ENCODE measurements at regions not wholly inside any gene's neighbourhood (a gene's known extent, or its start where the extent isn't known, plus 50 kb on each side); places are given as distances from the start of the nearest gene placed in this dataset.

DNA sequence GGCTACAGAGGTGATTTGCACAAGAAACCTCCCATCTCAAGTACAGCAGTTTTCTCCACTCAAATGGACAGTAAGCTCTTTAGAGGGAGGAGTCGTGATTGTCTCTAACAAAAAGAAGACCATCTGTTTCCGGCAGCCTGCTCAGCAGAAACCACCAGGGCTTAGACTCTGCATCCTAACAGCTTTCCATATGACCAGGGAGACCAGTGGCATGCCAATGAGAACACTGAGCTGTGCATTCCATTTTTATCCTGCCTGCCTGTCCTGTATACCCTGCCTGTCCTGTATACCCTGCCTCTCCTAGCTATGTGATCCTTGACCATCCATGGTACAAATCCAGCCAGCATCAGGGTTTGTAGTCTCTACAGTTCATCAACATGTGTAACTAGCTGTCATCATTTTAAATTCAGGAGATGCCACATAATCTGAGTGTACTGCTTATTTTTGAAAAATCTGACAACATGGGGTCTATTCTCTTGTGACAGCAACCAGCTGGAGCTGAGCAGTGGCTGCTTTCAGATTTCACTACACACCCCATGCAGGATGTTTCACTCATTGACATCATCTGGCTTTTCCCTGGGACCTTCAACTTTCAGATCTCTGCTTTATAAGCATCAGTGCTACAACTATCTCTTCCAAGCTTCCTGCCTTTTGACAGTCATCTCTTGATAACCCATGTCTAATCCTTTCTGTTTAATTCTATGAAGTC is 50.5 kb upstream of the POU2AF2 start:
- peak; percentile 63 to 87 for DNase-seq

DNA sequence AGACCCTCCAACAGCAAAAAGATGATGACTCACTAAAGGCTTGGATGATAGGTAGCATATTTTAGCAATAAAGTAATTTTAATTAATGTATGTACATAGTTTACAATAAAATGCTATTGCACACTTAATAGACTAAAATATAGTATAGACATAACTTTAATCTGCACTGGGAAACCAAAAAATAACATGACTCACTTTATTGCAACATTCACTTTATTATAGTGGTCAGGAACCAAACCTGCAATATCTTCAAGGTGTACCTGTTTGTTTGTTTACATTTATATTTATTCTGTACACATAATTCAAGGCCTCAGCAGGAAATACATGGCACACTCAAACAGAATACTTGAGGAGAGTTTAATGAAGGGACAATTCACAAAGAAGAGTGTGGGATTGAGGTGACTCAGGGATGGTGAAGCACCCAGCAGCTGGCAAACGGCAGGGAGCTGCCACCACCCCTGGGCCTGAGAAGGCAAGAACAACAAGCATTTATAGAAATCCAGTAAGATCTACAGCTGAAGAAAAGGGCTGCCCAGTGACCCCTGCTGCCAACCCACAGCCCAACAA is 51.5 kb upstream of the POU2AF2 start:
- DNase-seq: no peak

DNA sequence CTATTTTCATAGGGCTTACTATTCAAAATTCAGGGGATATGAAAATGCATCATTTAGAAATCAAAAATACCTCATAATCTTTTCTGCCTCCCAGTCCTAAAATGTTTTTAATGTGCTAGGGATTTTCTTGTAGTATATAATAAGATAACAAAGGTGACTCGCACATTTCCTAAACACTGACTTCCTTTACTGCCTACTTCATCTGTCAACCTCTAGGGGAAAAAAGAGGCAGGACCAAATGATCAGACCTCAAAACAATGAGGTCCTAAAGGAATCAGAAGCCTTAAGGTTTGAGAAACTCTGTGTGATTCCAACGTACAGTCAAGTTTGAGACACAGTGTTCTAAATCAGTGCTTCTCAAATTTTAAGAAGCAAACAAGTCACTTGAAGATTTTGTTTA is 56.1 kb upstream of the POU2AF2 start:
- no peak for DNase-seq

DNA sequence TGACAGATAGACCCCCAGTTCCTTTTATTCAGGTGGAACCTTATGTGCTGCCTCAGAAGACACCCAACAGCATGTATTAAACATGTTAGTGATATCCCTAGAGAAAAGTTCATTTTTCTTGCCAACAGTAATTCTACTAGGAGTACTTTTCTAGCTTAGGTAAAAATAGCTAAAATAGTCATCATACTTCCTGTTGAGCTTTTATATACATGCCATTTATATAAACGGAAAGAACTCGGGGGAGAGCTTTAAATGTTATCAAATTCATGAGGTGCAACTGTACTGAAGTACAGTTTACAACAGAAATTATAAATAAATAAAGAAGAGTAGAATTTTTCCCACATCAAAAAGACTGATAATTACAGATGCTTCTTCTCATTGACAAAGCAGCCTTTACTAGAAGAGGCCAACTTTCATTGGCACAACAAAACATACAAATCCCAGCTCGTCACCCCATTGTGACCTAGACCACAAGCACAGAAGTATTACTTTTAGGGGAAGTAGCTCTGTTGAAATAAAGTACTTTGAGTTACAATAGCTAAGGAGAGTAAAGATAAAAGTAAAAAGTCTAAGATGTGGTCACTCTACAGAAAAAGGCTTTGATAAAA is 59.1 kb upstream of the POU2AF2 start:
- no peak for DNase-seq

DNA sequence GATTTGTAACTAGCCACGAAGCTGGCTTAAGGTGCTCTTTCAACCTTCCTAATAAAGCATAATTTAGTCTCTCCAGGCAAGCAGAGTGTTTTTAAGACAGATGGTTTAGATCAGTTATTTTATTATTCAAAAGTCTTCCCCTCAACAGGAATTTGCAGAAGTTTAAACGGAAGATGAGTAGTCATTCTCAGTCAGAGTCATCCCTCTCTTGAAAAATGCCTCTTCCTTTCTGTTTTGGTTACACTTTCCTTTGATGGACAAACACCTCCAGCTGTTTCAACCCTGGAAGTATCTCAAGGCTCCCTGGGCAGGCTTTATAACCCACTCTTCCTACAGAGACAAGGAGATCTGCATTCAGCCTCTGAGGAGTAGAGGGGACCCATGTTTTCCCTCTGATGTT is 60.3 kb upstream of the POU2AF2 start:
- no peak for DNase-seq

DNA sequence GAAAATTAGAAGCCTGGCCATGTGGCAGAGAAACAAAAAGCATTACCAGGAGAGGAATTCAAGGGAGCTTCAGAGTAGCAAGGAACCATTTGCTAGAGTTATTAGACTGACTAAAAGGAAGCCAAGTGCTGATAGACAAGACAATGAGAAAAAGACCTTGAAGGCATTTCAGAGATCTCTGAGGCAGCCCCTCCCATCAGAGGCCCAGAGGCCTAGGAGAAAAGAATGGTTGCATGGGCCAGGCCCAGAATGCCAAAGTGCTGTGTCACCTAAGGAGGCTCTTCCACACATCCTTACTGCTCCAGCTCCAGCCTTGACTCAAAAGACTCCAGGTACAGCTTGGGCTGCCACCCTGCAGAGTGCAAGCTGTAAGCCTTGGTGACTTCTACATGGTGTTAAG is 61.8 kb upstream of the POU2AF2 start:
- no peak for DNase-seq

DNA sequence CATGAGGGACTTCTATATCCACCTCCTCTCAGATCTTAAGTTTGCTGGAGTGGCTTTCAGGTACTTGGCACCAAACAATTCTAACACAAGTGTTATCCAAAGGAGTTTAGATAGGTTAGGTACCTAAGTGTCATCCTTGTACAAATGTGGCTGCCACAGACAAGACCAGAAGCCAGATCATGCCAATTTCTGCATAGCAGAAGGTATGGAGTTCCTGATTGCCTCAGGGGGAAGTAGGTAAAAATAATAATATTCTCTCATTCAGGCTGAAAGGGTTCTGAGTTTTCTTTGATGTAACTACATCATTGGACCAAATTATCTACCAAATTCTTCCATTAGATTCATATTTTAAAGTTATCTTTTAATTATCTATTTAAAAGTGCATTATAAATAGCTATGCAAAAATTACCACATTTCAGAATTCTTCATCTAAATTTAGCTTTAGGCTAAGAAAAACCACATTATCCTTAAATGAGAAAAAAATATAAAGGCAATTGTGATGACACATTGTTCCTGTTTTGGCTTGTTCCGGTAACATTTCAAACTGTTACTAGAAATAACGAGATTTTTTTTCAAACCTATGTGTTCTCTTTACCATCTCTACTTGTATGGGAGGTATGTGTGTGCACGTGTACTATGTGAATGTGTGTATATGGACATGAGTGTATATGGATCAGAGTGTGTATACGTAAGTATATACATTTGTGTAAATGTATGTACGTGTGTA is 66.2 kb upstream of the POU2AF2 start:
- DNase-seq: no peak

DNA sequence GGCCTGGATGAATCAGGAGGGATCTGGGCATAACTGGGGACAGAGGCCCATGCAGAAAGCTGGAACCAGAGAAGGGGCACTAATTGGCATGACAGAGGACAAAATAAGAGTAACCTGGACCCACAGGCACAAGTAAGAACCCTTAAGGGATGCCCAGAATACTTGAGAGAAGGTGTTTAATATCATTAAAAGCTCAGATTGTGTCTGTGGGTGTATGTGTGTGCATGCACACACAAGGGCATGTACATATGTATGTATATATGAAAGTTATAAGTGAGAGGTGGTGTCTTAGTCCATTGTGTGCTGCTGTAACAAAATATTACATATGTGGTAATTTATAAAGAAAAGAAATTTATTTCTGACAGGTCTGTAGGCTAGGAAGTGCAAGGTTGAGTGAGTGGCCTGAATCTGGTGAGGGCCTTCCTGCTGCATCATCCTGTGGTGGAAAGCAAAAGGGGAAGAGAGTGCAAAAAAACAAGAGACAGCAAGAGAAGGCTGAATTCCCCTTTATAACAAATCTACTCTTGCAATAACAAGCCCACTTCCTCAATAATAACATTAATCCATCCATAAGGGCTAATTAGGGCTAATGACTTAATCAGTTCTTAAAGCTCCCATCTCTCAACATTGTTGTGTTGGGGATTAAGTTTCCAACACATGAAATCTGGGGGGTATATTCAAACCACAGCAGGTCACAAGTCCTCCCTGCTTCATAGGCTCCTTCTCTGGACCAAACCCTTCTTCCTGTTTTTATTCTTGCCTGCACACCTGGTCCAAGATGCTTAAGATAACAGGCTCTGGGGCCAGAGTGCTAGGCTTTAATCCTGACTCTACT is 68.3 kb upstream of the POU2AF2 start:
- DNase-seq: peak; percentile 57 to 78

DNA sequence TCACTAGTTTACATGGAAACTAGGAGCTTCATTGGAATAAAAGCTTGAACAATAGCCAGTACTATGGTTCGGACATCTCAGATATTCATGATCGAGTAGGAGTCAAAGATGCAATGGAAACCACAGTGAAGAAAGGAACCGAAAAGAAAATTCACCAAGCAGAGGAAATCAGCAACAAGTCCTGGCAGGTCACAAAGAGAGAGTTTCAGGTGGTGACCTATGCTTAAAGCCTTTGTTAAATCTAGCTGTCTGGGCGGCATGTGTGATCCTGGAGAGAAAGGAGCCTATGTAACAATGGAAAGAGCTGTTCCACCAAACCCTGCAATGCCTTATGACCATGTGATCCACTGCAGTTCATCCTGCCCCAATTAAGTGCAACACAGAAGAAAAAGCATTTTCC is 68.9 kb upstream of the POU2AF2 start:
- no peak for DNase-seq

DNA sequence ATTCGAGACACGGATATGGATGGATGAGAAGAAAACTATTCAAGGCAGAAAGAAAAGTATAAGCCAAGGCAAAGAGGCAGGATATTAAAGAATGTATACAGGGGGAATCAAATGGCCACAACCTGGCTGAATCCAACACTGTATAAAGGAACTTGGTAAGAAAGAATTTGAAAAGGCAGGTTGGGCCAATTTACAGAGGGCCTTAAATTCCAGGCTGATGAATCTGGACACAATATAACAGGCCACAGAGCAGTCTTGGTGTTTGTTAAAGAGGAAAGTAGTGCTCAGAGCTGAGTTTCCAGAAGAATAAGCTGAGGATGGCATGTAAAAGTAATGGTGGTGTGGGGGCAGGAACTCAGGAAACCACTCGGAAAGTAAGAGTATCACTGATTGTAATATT is 72.3 kb upstream of the POU2AF2 start:
- DNase-seq: no peak

DNA sequence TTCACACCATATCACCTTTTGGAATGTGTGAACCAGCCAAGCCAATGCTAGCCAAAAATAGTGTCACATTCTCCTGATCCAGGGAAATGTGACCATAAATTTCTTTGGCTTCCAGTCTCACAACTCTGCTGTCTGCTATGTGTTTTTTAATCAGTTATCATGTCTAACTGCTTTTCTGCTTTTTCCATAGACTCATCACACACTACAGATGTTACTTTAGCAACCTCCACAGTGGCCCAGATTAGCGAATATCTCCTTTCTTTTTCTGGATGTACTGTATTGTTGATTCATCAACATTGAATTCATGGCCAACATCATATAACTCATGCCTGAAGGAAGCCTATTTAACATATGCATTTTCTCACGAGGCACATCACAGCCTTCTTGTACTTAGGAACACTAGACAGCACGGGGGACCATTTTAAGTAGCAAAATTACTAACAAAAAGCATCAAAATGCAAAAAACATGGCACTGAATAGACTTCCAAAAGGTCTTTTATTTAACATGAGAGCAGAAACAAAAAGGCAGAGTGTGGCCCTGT is 73.1 kb upstream of the POU2AF2 start:
- no peak for DNase-seq

DNA sequence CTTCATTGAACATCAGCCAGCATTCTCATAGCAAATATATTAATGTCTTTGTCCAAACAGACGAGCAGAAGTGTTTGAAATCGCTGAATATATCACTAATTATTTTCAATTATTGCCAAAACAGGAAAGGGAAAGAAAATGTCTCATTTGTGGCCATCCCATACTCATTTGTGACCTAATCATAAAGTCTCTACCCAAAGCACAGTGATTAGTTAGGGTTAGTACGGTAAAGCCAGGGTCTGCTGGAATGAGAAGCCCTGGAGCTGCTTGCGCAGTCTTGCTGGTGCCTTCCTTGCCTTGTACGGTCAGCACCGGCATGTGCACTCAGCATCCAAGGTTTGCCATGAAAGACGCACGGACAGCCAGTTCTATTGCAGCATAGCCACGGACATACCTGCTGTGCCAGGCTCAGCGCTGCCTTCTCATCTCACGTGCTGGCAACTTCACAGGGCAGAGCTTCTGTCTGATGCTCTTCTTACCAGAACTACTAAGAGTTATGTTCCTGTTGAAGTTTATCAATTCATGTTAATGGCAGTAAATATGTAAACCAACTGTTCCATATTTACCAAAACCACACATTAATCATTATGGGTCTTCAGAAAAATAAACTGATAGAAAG is 74.7 kb upstream of the POU2AF2 start:
- DNase-seq: no peak

DNA sequence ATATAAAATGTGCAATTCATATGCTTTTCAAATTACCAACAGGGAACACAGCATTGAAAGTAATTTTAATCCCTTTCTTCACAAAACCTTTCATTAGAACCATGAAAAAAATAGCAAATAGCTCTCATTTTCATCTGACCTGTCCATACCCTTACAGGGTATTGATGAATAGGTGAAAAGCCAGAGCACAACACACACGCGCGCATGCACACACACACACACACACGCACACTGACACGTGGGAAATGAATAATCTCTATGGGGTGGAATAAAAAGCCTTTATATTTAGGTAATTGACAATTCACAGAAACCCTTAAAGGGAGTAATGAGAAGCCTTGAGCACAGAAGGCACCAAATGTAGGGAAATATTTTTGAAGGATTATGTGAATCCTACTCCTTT is 76.2 kb upstream of the POU2AF2 start:
- no peak for DNase-seq

DNA sequence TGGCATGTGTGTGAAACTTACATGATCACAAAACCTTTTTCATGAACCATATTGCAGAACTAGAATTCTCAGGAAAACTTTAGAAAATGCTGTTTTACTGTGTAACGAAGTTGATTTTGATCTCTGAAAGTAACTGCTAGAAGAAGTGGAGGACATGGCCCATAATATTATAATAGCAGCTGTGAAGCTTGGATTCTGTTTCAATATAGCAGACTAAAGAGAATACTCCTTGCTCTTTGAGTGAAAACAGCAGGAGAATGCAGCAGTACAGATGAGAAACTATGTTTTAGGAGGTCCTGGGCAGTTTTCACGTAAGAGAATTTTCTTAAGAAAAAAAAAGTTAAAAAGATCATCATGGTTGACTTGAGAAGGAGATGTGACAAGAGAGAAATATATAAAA is 76.7 kb upstream of the POU2AF2 start:
- DNase-seq: no peak

DNA sequence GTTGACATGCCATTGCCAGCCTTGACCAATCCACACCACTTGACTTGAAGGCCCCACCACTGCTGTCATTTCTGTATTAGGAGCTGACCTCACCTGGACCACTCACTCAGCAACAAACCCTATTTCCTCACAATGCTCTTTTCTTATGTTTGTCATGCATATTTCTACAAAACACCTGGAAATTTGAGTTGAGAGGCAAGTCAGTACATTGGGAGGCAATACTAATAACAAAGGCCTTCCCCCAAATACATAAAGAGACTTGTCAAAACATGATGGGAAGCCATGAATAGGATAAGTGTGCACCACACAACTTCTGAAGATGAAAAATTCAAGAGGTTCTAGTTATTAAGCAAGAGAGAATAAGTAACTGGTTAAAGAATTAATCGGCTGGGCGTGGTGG is 77.9 kb upstream of the POU2AF2 start:
- no peak for DNase-seq

DNA sequence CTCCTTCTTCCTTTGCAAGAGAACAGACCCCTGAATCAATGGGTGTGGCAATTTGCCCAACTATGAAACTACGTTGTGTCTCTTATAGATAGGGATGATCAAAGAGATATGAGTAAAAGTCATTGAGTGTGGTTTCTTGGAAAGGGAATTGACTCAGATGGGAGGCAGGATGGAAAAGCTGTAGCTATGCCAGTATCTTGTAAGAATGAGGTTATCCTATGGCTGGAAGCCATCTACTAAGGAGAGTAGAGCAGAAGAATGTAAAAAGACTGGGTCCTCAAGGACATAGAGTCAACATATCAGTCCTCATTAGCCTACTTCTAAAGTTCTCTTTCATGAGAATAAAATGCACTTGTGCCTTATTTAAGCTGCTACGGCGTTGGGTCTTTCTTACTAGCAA is 78.9 kb upstream of the POU2AF2 start:
- DNase-seq: no peak

DNA sequence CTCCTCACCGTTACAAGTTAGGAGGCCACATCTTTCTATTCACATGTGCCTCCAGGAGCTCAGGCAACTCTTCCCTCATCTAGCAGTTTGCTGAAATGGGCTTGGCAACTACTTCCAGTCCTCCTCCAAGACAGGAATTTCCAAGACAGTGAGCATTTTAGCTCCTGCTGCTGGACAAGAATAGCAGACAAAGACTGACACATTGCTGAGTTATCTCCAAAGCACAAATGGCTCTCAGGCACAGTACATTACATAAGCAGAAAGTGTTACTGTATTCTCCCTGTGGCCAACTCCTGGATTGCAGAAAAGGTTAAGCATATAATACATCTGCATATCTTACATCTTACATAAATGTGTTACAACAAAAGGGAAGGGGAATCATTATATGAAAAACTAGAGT is 83.2 kb upstream of the POU2AF2 start:
- DNase-seq: no peak

DNA sequence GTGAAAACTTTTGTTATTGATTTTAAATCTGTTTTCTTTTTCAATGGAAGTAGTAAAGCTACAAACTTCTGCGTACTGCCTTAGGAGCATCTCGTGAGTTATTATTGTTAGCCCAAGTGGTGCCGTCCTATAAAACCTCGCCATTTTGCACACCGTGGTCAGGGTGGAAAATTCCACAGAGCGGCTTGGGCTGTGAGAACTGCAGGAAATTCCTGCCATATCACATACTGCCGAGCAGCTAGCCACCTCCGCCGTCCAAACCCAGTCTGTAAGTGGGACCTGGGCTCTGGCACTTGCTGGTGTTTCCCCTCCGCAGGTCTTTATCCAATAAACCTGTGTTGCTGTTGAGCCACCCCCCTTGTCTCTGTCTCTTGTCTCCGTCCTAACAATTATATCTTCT is 88.0 kb upstream of the POU2AF2 start:
- DNase-seq: no peak

DNA sequence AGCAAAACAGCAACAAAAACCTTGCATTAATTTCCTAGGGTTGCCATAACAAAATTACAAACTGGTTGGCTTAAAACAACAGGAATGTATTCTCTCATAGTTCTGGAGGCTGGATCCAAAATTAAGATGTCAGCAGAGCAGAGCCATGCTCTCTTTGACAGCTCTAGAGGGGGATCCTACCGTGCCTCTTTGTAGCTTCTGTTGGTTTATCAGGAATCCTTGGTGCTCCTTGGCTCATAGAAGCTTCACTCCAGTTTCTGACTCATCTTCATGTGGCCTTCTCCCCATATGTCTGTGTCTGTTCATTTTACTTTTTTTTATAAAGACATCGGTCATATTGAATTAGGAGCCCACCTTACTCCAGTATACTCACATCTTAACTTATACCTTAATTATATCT is 90.5 kb upstream of the POU2AF2 start:
- DNase-seq: no peak

DNA sequence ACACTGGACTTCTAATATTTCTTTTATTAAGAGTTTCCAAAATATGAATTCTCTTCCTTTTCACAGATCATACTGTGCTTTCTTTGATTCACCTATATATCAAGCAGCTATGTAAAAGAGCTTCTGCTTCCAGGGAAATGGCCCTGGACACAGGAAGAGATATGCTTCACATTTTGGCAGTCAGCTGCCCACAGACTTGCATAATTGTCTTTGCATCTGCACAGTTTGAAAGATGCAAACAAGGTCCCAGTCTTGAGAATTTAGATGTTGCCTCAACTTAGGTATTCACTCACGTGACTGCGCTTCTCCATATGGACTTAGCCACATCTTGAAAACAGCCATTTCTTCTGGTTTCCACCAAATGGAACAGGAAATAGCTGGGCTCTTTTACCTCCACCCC is 92.3 kb upstream of the POU2AF2 start:
- DNase-seq: no peak

DNA sequence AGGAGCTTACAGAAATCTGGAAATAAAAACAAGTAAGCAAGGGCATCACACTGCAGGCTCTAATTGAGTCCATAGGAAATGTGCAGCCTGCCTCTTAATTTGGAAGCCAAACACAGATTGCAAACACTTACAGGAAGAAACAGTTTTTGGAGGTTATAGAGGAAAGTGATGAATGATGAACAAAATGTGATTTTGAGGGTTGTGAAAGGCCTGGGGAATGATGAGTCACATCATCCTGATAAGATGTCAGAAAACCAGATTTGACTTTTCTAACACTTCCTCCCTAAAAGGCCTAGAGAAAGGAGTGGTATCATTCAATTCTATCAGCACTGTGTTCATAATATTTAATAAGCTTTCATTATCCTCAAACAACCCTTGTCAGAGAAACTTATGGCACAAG is 96.6 kb upstream of the POU2AF2 start:
- no peak for DNase-seq

DNA sequence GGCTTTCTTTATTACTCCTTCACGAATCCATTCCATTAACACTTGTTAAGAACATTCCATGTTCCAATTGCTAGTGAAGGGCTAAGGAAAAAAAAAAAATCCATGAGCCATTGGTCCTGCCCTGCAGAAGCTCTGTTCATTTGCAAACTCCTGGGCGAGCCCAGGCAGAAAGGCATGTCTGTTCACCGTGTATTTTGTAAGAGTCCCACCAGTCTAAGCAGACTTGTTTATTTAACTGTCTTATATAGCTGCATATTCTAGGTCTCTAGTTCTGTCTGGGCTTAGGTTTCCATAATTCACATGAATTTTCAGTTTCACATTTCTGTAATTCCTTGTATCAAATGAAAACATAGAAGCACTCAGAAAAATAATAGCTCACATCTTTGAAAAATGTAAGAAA is 97.4 kb upstream of the POU2AF2 start:
- DNase-seq: no peak

Data from NCI-H524 (cell line).